Vagina (tissue), 2 donors: ENCODE measurements at regions not wholly inside any gene's neighbourhood (a gene's known extent, or its start where the extent isn't known, plus 50 kb on each side); places are given as distances from the start of the nearest gene placed in this dataset.

Source experiments
- DNase-seq, 2 donors: peaks; one replicate each; pipeline ENCODE4 v3.0.0-alpha.2; 2017; ENCODE audit errors: extremely low spot score in 2 of 2
- H3K27ac ChIP-seq: fragments of 200-600 bp; sonication (generic); one replicate; pipeline ENCODE4 v1.5.1; 2019
- H3K27me3 ChIP-seq: fragments of 200-600 bp; sonication (generic); one replicate; pipeline ENCODE4 v1.5.1; 2019
- H3K36me3 ChIP-seq, 2 donors: fragments of 200-600 bp; sonication (generic); one replicate each; pipeline ENCODE4 v1.5.1; 2017 to 2019
- H3K4me1 ChIP-seq: fragments of 200-600 bp; sonication (generic); one replicate; pipeline ENCODE4 v1.5.1; 2019
- H3K4me3 ChIP-seq, 2 donors: fragments of 200-600 bp; sonication (generic); 1 replicate in 1 of 2; 2 replicates in 1 of 2; pipeline ENCODE4 v1.5.1; 2016 to 2019
- H3K9me3 ChIP-seq: fragments of 200-600 bp; sonication (generic); one replicate; pipeline ENCODE4 v1.5.1; 2019
- CTCF ChIP-seq, 3 experiments: fragments of 450-650 bp in 2 of 3; fragments of 200-600 bp in 1 of 3; sonication (generic) in 1 of 3; IDR thresholded peaks; one replicate each; pipeline ENCODE4 v1.5.1; 2017 to 2019; ENCODE audit warnings: antibody characterized with exemption in 3 of 3, mild to moderate bottlenecking in 2 of 3, moderate library complexity in 2 of 3
- POLR2A ChIP-seq, 2 donors: fragments of 450-650 bp; IDR thresholded peaks; one replicate each; pipeline ENCODE4 v1.6.1; 2017; ENCODE audit warnings: antibody characterized with exemption in 2 of 2, mild to moderate bottlenecking in 2 of 2, moderate library complexity in 2 of 2
- POLR2AphosphoS5 ChIP-seq, 2 donors: sonication (generic); formaldehyde crosslinking; IDR thresholded peaks; one replicate each; pipeline ENCODE4 v1.9.0; 2017; ENCODE audit warnings: antibody characterized with exemption in 2 of 2, mild to moderate bottlenecking in 2 of 2, low read depth in 1 of 2; ENCODE audit not compliant: insufficient read depth in 1 of 2
- intact Hi-C: fragments of 100-400 bp; cut with DNase I; formaldehyde crosslinking; loops from one replicate; pipeline ENCODE4 v1.15.1; 2023

GRCh38 chr12:83537428-83538053, 850.8 kb downstream of the TMTC2 start:
- H3K27me3 ChIP-seq = no peaks in the 10 kb centered on the region
- H3K4me1 ChIP-seq = no peaks in the 10 kb centered on the region
- no peak for DNase-seq
- H3K4me3 ChIP-seq = no peak overlapping the region
- intact Hi-C loops = no loop called here
- TF ChIP-seq POLR2A (IDR thresholded peaks at IDR 0.05) = no peak
- no peak for TF ChIP-seq CTCF (IDR thresholded peaks at IDR 0.05)
- TF ChIP-seq POLR2AphosphoS5 (IDR thresholded peaks at IDR 0.05; ENCODE audit: insufficient read depth in 1 of 2, low read depth in 1 of 2) = no peak
- H3K9me3 ChIP-seq = no peaks in the 10 kb centered on the region
- no peaks in the 10 kb centered on the region for H3K36me3 ChIP-seq
- H3K27ac ChIP-seq = no peak overlapping the region

GRCh38 chr12:83536496-83536895, 849.8 kb downstream of the TMTC2 start:
- Histone ChIP-seq H3K27ac (no peak overlapping the region), H3K36me3 (no peaks in the 10 kb centered on the region), H3K4me1 (no peaks in the 10 kb centered on the region), H3K4me3 (no peak overlapping the region), H3K27me3 (no peaks in the 10 kb centered on the region), H3K9me3 (no peaks in the 10 kb centered on the region)
- no peak for TF ChIP-seq POLR2AphosphoS5 (IDR thresholded peaks at IDR 0.05; ENCODE audit: insufficient read depth in 1 of 2, low read depth in 1 of 2)
- no peak for TF ChIP-seq CTCF (IDR thresholded peaks at IDR 0.05)
- DNase-seq = no peak
- intact Hi-C loops = no loop called here

GRCh38 chr12:83528571-83528970, 841.9 kb downstream of the TMTC2 start:
- no peak for TF ChIP-seq CTCF (IDR thresholded peaks at IDR 0.05)
- TF ChIP-seq POLR2A (IDR thresholded peaks at IDR 0.05) = no peak
- no peak for TF ChIP-seq POLR2AphosphoS5 (IDR thresholded peaks at IDR 0.05; ENCODE audit: insufficient read depth in 1 of 2, low read depth in 1 of 2)
- no peaks in the 10 kb centered on the region for H3K4me1 ChIP-seq
- intact Hi-C loops = no loop called here
- H3K27me3 ChIP-seq = no peaks in the 10 kb centered on the region
- DNase-seq = no peak
- H3K4me3 ChIP-seq = no peak overlapping the region
- H3K9me3 ChIP-seq = no peaks in the 10 kb centered on the region
- H3K36me3 ChIP-seq = no peaks in the 10 kb centered on the region
- no peak overlapping the region for H3K27ac ChIP-seq

- H3K36me3 ChIP-seq = no peaks in the 10 kb centered on the region
- no peaks in the 10 kb centered on the region for H3K27me3 ChIP-seq
- no peak overlapping the region for H3K27ac ChIP-seq
- intact Hi-C loops = no loop called here
- no peak for DNase-seq
- TF ChIP-seq POLR2A (IDR thresholded peaks at IDR 0.05) (no peak), POLR2AphosphoS5 (IDR thresholded peaks at IDR 0.05; ENCODE audit: insufficient read depth in 1 of 2, low read depth in 1 of 2) (no peak), CTCF (IDR thresholded peaks at IDR 0.05) (no peak)
- no peak overlapping the region for H3K4me3 ChIP-seq
- H3K4me1 ChIP-seq = no peaks in the 10 kb centered on the region
- H3K9me3 ChIP-seq = no peaks in the 10 kb centered on the region
Measured at GRCh38 chr12:83527810-83528209, 841.1 kb downstream of the TMTC2 start.

GRCh38 chr12:83515306-83516026, 828.8 kb downstream of the TMTC2 start:
- Histone ChIP-seq H3K27ac (no peak overlapping the region), H3K4me1 (no peaks in the 10 kb centered on the region), H3K36me3 (no peaks in the 10 kb centered on the region), H3K4me3 (no peak overlapping the region), H3K27me3 (no peaks in the 10 kb centered on the region), H3K9me3 (no peaks in the 10 kb centered on the region)
- intact Hi-C loops = no loop called here
- DNase-seq = no peak
- TF ChIP-seq CTCF (IDR thresholded peaks at IDR 0.05) (no peak), POLR2A (IDR thresholded peaks at IDR 0.05) (no peak), POLR2AphosphoS5 (IDR thresholded peaks at IDR 0.05; ENCODE audit: insufficient read depth in 1 of 2, low read depth in 1 of 2) (no peak)
